ENCODE measurements at regions not wholly inside any gene's neighbourhood (a gene's known extent, or its start where the extent isn't known, plus 50 kb on each side); places are given as distances from the start of the nearest gene placed in this dataset.

DNA sequence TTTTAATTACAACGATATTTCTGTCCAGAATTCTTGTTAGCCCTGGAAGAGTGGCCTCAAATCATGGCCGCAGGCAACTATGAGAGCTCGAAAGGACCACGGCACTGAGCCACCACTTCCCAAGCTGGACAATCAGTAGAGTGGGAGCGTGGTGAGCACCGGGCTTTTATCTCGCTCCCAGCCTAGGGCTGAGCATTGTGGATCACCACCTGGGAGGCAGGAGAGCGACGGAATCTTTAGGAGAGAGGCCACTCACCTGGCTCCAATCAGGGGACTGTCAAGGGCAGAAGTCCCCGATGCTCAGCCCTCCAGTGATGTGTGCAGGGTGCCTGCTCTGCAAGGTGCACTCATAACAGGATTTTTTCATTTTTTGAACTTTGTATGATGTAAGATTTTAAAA lies 377.1 kb upstream of the B3GAT1 start:
- TF ChIP-seq, protein P1, sequence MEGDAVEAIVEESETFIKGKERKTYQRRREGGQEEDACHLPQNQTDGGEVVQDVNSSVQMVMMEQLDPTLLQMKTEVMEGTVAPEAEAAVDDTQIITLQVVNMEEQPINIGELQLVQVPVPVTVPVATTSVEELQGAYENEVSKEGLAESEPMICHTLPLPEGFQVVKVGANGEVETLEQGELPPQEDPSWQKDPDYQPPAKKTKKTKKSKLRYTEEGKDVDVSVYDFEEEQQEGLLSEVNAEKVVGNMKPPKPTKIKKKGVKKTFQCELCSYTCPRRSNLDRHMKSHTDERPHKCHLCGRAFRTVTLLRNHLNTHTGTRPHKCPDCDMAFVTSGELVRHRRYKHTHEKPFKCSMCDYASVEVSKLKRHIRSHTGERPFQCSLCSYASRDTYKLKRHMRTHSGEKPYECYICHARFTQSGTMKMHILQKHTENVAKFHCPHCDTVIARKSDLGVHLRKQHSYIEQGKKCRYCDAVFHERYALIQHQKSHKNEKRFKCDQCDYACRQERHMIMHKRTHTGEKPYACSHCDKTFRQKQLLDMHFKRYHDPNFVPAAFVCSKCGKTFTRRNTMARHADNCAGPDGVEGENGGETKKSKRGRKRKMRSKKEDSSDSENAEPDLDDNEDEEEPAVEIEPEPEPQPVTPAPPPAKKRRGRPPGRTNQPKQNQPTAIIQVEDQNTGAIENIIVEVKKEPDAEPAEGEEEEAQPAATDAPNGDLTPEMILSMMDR (IDR thresholded peaks at IDR 0.05): no peak
- TF ChIP-seq POLR2A (IDR thresholded peaks at IDR 0.05) (no peak), POLR2AphosphoS5 (IDR thresholded peaks at IDR 0.05) (no peak)

All from prostate gland (tissue), 2 donors.